K562 (cell line): ENCODE measurements at regions not wholly inside any gene's neighbourhood (a gene's known extent, or its start where the extent isn't known, plus 50 kb on each side); places are given as distances from the start of the nearest gene placed in this dataset.

Experiments
- BMI1 ChIP-seq: fragments of 150-350 bp; IDR thresholded peaks from 2 replicates; pipeline ENCODE4 v1.6.1; 2014; ENCODE audit warnings: low read length
- FOXK1 ChIP-seq: sonication (generic); formaldehyde crosslinking; IDR thresholded peaks from 2 replicates; pipeline ENCODE4 v1.8.0; 2022; ENCODE audit warnings: missing genetic modification reagents, mild to moderate bottlenecking, borderline replicate concordance
- PCBP2 ChIP-seq: fragments of 200-400 bp; formaldehyde crosslinking; IDR thresholded peaks from 2 replicates; pipeline ENCODE4 v1.6.1; 2018; ENCODE audit warnings: low read length, low read depth, mild to moderate bottlenecking, moderate library complexity; ENCODE audit not compliant: poor library complexity, severe bottlenecking
- RBM34 ChIP-seq: fragments of 200-400 bp; formaldehyde crosslinking; IDR thresholded peaks from 2 replicates; pipeline ENCODE4 v1.6.1; 2018; ENCODE audit warnings: low read length, borderline replicate concordance; ENCODE audit not compliant: insufficient read depth
- TAF1 ChIP-seq: IDR thresholded peaks from 2 replicates; pipeline ENCODE4 v1.6.1; 2011; ENCODE audit warnings: mild to moderate bottlenecking, low read length, moderate library complexity; ENCODE audit not compliant: insufficient read depth, control insufficient read depth, severe bottlenecking; ENCODE audit errors: extremely low read depth
- ZNF780A ChIP-seq: fragments of 250-450 bp; sonication (Bioruptor Pico); IDR thresholded peaks from 2 replicates; pipeline ENCODE4 v1.5.0; 2021; ENCODE audit warnings: mild to moderate bottlenecking
- TF ChIP-seq, protein P1 (sequence below): fragments of 450-650 bp; IDR thresholded peaks from 2 replicates; pipeline ENCODE4 v1.6.1; 2016; ENCODE audit warnings: missing biosample characterization, missing genetic modification characterization
- TF ChIP-seq, protein P2 (sequence below): fragments of 250-450 bp; sonication (Bioruptor Pico); IDR thresholded peaks from 2 replicates; pipeline ENCODE4 v1.8.0; 2022; ENCODE audit warnings: moderate library complexity, mild to moderate bottlenecking, inconsistent platforms
- TF ChIP-seq, protein P3 (sequence below): fragments of 250-450 bp; sonication (Bioruptor Pico); IDR thresholded peaks from 2 replicates; pipeline ENCODE4 v1.4.0; 2020; ENCODE audit warnings: mild to moderate bottlenecking
- TF ChIP-seq, protein P4 (sequence below): fragments of 200-800 bp; sonication (Bioruptor generic); IDR thresholded peaks from 2 replicates; pipeline ENCODE4 v1.6.1; 2016; ENCODE audit warnings: missing genetic modification characterization, missing compliant biosample characterization
- TF ChIP-seq, protein P5 (sequence below): sonication (generic); formaldehyde crosslinking; IDR thresholded peaks from 2 replicates; pipeline ENCODE4 v1.5.0; 2020; ENCODE audit warnings: missing genetic modification reagents
- TF ChIP-seq, protein P6 (sequence below): sonication (generic); formaldehyde crosslinking; IDR thresholded peaks from 2 replicates; pipeline ENCODE4 v1.8.1; 2022; ENCODE audit warnings: missing genetic modification reagents
- TF ChIP-seq, protein P7 (sequence below): sonication (generic); formaldehyde crosslinking; IDR thresholded peaks from 2 replicates; pipeline ENCODE4 v1.8.0; 2022; ENCODE audit warnings: mild to moderate bottlenecking, missing genetic modification reagents

DNA sequence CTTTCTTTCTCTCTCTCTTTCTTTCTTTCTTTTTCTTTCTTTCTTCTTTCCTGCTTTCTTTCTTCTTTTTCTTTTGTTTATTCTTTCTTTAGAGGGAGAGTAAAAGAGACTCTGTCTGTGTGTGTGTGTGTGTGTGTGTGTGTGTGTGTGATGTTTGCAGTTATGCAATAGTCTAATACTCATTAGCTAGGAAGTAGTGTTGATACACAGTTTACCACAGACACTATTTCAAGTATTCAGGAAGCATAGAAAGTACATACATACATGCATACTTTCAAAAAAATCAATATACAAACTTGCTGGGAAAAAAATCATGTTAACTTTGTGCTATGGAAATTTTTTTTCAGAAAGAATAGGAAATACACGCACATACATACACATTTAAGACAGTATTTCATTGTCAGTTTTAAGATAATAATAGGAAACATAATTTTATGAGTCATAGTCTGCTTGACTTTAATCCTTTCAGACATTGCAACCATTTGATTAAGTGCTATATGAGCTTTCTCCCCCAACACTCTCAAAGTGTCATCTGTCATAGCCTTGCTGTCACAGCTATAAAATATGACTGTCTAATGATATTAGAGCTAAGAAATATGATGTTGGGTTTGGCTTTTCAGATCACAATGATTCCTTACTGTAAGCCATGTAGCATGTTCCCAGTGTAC, 74.9 kb upstream of the EPHA3 start:
- no peak for TF ChIP-seq ZNF780A (CRISPR knock-in tag)
- TF ChIP-seq, protein P1, sequence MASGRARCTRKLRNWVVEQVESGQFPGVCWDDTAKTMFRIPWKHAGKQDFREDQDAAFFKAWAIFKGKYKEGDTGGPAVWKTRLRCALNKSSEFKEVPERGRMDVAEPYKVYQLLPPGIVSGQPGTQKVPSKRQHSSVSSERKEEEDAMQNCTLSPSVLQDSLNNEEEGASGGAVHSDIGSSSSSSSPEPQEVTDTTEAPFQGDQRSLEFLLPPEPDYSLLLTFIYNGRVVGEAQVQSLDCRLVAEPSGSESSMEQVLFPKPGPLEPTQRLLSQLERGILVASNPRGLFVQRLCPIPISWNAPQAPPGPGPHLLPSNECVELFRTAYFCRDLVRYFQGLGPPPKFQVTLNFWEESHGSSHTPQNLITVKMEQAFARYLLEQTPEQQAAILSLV (tag): no peak
- TF ChIP-seq, protein P2, sequence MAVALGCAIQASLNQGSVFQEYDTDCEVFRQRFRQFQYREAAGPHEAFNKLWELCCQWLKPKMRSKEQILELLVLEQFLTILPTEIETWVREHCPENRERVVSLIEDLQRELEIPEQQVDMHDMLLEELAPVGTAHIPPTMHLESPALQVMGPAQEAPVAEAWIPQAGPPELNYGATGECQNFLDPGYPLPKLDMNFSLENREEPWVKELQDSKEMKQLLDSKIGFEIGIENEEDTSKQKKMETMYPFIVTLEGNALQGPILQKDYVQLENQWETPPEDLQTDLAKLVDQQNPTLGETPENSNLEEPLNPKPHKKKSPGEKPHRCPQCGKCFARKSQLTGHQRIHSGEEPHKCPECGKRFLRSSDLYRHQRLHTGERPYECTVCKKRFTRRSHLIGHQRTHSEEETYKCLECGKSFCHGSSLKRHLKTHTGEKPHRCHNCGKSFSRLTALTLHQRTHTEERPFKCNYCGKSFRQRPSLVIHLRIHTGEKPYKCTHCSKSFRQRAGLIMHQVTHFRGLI (CRISPR knock-in tag): no peak
- TF ChIP-seq TAF1: no peak
- TF ChIP-seq, protein P3, sequence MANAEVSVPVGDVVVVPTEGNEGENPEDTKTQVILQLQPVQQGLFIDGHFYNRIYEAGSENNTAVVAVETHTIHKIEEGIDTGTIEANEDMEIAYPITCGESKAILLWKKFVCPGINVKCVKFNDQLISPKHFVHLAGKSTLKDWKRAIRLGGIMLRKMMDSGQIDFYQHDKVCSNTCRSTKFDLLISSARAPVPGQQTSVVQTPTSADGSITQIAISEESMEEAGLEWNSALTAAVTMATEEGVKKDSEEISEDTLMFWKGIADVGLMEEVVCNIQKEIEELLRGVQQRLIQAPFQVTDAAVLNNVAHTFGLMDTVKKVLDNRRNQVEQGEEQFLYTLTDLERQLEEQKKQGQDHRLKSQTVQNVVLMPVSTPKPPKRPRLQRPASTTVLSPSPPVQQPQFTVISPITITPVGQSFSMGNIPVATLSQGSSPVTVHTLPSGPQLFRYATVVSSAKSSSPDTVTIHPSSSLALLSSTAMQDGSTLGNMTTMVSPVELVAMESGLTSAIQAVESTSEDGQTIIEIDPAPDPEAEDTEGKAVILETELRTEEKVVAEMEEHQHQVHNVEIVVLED (CRISPR knock-in tag): no peak
- TF ChIP-seq, protein P4, sequence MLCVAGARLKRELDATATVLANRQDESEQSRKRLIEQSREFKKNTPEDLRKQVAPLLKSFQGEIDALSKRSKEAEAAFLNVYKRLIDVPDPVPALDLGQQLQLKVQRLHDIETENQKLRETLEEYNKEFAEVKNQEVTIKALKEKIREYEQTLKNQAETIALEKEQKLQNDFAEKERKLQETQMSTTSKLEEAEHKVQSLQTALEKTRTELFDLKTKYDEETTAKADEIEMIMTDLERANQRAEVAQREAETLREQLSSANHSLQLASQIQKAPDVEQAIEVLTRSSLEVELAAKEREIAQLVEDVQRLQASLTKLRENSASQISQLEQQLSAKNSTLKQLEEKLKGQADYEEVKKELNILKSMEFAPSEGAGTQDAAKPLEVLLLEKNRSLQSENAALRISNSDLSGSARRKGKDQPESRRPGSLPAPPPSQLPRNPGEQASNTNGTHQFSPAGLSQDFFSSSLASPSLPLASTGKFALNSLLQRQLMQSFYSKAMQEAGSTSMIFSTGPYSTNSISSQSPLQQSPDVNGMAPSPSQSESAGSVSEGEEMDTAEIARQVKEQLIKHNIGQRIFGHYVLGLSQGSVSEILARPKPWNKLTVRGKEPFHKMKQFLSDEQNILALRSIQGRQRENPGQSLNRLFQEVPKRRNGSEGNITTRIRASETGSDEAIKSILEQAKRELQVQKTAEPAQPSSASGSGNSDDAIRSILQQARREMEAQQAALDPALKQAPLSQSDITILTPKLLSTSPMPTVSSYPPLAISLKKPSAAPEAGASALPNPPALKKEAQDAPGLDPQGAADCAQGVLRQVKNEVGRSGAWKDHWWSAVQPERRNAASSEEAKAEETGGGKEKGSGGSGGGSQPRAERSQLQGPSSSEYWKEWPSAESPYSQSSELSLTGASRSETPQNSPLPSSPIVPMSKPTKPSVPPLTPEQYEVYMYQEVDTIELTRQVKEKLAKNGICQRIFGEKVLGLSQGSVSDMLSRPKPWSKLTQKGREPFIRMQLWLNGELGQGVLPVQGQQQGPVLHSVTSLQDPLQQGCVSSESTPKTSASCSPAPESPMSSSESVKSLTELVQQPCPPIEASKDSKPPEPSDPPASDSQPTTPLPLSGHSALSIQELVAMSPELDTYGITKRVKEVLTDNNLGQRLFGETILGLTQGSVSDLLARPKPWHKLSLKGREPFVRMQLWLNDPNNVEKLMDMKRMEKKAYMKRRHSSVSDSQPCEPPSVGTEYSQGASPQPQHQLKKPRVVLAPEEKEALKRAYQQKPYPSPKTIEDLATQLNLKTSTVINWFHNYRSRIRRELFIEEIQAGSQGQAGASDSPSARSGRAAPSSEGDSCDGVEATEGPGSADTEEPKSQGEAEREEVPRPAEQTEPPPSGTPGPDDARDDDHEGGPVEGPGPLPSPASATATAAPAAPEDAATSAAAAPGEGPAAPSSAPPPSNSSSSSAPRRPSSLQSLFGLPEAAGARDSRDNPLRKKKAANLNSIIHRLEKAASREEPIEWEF (CRISPR knock-in tag): no peak
- TF ChIP-seq PCBP2: no peak
- TF ChIP-seq FOXK1: no peak
- TF ChIP-seq, protein P5, sequence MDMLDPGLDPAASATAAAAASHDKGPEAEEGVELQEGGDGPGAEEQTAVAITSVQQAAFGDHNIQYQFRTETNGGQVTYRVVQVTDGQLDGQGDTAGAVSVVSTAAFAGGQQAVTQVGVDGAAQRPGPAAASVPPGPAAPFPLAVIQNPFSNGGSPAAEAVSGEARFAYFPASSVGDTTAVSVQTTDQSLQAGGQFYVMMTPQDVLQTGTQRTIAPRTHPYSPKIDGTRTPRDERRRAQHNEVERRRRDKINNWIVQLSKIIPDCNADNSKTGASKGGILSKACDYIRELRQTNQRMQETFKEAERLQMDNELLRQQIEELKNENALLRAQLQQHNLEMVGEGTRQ (CRISPR knock-in tag): no peak
- TF ChIP-seq, protein P6, sequence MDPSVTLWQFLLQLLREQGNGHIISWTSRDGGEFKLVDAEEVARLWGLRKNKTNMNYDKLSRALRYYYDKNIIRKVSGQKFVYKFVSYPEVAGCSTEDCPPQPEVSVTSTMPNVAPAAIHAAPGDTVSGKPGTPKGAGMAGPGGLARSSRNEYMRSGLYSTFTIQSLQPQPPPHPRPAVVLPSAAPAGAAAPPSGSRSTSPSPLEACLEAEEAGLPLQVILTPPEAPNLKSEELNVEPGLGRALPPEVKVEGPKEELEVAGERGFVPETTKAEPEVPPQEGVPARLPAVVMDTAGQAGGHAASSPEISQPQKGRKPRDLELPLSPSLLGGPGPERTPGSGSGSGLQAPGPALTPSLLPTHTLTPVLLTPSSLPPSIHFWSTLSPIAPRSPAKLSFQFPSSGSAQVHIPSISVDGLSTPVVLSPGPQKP: no peak
- TF ChIP-seq, protein P7, sequence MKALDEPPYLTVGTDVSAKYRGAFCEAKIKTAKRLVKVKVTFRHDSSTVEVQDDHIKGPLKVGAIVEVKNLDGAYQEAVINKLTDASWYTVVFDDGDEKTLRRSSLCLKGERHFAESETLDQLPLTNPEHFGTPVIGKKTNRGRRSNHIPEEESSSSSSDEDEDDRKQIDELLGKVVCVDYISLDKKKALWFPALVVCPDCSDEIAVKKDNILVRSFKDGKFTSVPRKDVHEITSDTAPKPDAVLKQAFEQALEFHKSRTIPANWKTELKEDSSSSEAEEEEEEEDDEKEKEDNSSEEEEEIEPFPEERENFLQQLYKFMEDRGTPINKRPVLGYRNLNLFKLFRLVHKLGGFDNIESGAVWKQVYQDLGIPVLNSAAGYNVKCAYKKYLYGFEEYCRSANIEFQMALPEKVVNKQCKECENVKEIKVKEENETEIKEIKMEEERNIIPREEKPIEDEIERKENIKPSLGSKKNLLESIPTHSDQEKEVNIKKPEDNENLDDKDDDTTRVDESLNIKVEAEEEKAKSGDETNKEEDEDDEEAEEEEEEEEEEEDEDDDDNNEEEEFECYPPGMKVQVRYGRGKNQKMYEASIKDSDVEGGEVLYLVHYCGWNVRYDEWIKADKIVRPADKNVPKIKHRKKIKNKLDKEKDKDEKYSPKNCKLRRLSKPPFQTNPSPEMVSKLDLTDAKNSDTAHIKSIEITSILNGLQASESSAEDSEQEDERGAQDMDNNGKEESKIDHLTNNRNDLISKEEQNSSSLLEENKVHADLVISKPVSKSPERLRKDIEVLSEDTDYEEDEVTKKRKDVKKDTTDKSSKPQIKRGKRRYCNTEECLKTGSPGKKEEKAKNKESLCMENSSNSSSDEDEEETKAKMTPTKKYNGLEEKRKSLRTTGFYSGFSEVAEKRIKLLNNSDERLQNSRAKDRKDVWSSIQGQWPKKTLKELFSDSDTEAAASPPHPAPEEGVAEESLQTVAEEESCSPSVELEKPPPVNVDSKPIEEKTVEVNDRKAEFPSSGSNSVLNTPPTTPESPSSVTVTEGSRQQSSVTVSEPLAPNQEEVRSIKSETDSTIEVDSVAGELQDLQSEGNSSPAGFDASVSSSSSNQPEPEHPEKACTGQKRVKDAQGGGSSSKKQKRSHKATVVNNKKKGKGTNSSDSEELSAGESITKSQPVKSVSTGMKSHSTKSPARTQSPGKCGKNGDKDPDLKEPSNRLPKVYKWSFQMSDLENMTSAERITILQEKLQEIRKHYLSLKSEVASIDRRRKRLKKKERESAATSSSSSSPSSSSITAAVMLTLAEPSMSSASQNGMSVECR: no peak
- no peak for TF ChIP-seq RBM34
- no peak for TF ChIP-seq BMI1
